HEK293T (cell line): ENCODE measurements at regions not wholly inside any gene's neighbourhood (a gene's known extent, or its start where the extent isn't known, plus 50 kb on each side); places are given as distances from the start of the nearest gene placed in this dataset.

Experiments used
- ARNT ChIP-seq: fragments of 450-650 bp; IDR thresholded peaks from 2 replicates; pipeline ENCODE4 v1.6.1; 2017; ENCODE audit warnings: mild to moderate bottlenecking
- CTBP1 ChIP-seq: fragments of 450-650 bp; IDR thresholded peaks from 2 replicates; pipeline ENCODE4 v1.6.1; 2016; ENCODE audit warnings: borderline replicate concordance
- FOXA1 ChIP-seq: fragments of 450-650 bp; IDR thresholded peaks from 2 replicates; pipeline ENCODE4 v1.6.1; 2016; ENCODE audit warnings: mild to moderate bottlenecking
- PKNOX1 ChIP-seq: fragments of 450-650 bp; IDR thresholded peaks from 2 replicates; pipeline ENCODE4 v1.6.1; 2016

- TF ChIP-seq FOXA1 (no peak), ARNT (no peak), CTBP1 (no peak), PKNOX1 (no peak)
These were observed 331.5 kb downstream of the PRDM5 start for GRCh38 chr4:120591038-120591437.
